ENCODE measurements at regions not wholly inside any gene's neighbourhood (a gene's known extent, or its start where the extent isn't known, plus 50 kb on each side); places are given as distances from the start of the nearest gene placed in this dataset.

DNA sequence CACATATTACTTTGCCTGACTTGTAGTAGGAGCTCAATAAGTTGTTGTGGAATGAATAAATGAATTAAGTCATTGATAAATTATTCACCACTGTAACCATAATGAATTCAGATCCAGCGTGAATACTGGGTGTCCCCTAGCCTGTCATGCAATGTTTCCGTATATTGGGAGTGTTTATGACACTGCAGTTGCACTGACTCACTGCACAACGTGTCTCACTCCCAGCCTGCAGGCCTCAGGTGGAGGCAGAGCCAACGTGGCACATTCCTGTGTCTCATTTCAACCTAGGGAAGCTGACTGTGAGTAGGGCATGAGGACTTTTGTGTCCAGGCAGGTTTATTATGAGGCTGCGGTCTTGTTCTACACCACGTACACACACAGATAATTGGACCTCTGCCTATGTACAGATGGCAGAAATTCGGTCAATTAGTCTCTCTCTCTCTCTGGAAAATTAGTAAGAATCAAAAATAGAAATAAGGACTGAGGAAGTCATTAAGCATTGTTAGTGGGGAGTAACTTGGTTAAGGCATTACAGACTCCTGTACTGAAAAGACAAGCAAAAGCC lies 299.1 kb upstream of the IGFBP3 start:
- peak; percentile 88 for DNase-seq (ENCODE audit: low spot score)
- peak; percentile 84 for FAIRE-seq

DNA sequence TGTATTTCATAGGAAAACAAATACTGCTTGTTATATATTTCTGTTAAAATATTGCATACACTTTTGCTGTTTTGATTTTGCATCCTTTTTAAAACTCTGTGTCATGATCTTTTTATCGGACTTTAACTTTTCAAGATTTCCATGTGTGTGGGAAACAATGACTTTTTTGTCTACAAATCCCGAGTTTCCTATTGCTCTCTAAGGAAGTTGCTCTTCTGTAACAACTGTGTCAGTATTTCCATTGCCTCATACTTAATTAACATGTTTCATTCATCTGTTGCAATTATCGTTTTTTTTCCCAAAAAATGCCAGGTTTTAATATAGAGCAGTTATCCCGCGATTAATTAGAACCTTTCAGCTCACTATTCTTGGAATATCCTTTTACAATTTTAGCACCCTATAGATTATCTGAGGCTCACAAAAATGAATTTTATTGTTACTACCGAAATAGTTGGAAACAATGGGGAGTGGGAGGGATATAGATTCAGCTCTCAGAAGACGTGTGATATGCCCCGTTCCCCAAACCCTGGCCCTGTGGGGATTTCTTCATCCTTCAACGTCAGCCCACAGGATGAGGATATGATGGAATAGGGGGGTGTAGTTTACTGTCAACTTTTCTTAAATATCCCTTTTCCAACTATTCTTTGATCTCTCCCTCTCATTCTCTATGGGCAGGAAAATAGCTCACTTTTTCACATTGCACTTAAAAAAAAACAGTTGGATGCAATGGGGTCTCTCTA lies 297.6 kb upstream of the IGFBP3 start:
- DNase-seq (ENCODE audit: low spot score) (no peak), FAIRE-seq (no peak)

DNA sequence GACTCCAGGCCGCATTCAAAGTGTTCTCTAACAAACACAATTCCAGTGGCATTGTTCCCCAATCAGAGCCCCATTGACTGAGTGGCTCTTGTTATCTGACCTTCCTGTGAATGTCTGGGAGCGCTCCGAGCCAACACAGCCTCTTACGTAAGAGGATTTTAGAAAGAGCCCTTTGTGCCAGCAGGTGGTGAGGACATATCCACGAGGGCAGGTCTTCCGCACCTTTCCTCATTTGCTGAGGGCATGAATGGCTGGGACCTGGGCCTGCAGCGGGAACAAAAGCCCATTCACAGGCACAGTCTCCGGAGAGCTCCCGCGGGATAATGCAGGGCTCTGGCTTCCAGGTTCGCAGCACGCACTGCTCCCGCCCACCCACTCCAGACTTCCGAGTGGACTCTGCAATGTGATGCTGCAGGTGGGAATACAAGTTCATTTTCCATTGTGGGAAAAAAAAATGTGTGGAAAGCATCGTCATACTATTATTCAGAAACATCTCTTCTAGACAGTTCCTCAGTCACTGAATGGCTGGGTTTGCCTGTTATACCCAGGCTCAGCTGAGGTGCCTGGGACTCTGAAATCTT lies 295.0 kb upstream of the IGFBP3 start:
- no peak for FAIRE-seq
- no peak for DNase-seq (ENCODE audit: low spot score)

DNA sequence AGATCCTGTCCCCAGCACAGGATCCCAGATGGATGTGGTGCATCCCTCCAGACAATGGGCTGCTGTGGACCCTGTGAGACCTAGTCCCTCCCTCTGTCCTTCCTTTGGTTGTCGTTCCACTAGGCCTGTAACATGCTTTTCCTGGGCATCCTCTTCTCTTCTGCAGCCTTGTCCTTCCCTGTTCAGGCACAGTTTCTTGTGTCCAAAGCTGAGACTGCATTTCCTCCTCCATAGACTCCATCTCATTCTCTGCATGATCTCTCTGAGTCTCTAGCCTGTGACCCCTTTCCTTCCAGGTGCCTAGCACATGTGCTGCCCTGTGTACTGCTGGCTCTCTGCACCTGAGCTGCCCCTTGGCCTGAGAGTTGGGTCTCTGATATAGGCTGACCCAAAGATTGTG lies 293.5 kb upstream of the IGFBP3 start:
- FAIRE-seq, result no peak

DNA sequence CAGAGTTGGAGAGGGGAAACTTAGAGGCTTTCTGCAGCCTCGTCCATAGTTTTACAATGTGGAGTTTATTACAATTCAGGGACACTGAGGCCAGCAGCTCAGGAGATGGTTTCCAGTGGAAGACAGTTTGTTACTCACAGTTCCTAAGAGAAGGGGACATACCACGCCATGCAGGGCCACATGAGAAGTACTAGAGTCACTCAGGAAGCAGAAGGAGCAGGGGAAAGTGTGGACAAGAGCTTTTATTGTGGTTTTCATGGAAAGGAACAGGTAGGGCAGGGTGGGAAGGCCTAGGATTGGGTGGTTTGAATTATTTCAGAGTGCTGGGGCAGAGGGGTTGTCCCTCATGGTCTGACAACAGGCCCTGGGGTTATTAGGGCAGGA lies 292.1 kb upstream of the IGFBP3 start:
- FAIRE-seq (no peak), DNase-seq (ENCODE audit: low spot score) (no peak)

More for the DNA sequence above, 293.5 kb upstream of the IGFBP3 start:
- DNase-seq (ENCODE audit: low spot score), result no peak

DNA sequence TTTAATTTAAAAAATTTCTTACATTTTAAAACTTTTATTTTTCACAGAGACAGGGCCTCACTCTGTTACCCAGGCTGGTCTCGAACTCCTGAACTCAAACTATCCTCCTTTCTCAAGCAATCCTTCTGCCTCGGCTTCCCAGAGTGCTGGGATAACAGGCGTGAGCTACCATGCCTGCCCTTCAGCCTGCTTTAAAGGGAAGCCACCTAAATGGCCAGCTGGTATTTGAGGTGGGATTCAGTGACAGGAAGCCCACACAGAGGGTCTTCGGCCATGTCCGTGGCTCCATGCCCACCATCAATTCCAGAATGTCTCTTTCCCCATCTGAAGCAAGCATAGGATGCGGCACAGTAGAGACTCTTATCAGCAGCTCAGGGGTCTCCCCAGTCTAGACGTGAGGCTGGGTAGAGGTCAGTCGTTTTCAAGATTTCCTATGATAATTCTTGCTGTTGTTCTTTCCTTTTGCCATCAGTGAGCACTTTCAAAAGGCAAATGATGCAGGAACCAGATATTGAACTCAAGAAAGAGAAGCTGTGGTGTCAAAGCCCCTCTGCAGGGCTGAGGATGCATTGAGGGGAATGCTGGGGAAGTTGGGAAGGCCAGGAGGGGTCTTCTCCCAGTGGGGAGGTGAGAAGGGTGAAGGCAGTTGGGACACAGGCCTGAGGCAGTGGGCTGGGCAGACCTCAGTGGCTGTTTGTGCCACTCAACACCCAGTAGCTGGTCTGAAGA lies 291.5 kb upstream of the IGFBP3 start:
- no peak for FAIRE-seq

DNA sequence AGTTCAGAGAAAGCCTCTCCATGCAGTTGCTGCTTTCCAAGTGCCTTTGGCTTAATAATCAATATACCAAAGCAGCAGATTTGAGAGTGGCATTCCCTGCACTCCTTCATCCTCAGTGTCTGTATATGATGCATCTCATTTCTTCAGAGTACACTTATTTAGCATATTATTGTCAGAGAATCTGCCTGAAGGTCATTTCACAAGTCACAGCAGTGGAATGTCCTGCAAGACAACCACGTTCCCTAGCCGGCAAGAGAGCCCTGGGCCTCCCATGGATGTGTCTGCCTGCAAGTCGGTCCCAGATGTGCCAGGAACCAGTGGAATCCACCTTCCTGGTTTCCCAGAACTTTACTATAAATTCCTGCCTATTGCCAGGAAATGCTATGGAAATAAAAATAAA lies 289.4 kb upstream of the IGFBP3 start:
- FAIRE-seq (no peak), DNase-seq (ENCODE audit: low spot score) (no peak)

More for the DNA sequence above, 291.5 kb upstream of the IGFBP3 start:
- no peak for DNase-seq (ENCODE audit: low spot score)

DNA sequence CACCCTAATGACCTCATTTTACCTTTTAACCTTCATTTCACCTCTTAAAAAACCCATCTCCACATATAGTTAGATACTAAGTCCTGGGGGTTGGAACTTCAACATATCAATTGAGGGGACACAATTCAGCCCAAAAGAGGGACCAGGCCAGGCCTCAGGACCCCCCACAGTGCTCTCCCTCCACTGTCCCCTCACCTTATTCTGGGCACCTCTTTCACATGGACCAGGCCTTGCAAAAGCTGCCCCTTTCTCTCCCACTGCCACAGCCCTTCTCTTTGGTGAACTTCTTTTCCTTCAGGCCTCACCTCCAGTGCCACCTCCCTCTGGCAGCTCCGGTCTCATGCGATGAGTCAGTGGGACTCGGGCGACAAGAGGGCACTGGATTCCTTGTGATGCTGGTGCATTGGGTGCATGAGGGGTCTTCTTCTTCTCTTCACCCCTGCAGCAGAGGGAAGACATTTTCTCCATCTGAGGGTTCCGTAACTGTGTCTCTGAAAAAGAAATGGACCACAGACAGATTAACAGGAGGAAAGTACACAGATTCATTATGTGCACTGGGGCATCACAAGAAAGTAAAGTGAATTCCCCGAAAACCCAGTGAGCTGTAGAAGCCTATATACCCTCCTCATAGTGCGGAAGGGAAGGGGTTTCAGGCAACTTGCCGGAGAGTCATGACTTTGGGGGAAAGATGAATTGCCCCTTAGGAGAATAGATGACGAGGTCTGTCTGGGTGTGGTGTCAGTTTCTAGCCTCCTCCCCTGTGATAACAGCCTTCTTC lies 288.7 kb upstream of the IGFBP3 start:
- FAIRE-seq (no peak), DNase-seq (ENCODE audit: low spot score) (no peak)

DNA sequence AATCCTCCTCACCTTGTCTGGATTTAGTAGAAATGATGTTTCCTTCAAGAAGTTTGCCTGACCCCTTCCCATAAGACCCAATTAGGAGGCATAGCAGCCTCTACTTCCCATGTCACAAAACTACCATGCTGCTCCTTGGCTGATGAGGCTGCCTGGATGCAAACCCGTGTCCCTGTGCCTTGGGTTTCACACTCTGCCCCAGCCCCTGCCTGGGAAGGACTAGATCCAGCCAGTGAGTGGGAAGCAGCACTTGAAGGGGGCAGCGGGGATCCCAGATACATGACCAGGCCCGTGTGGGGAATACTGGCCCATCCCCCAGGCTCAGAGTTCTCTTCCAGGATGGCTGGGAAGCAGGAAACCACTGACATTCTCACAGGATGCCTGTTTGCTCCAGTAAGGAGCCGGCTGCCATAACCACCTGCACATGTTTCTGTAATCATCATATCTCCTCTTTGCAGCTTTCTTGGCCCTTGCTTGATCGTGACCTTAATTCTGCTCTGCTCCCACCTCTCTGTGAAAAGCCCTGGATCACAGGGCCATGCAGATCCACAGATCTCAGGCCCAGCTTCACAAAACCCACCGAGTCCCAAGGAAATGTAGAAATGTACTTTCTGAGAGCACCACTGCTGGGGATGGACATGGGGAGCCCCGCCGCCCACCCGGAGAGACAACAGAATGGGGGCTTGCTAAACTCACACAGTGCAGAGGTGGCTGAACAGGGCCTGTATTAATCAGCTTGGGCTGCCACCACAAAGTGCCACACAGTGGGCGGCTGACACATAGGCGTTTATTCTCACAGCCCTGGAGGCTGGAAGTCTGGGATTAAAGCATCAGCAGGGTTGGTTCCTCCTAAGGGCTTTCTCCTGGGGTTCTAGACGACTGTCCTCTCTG lies 287.8 kb upstream of the IGFBP3 start:
- no peak for FAIRE-seq
- DNase-seq (ENCODE audit: low spot score), result no peak

DNA sequence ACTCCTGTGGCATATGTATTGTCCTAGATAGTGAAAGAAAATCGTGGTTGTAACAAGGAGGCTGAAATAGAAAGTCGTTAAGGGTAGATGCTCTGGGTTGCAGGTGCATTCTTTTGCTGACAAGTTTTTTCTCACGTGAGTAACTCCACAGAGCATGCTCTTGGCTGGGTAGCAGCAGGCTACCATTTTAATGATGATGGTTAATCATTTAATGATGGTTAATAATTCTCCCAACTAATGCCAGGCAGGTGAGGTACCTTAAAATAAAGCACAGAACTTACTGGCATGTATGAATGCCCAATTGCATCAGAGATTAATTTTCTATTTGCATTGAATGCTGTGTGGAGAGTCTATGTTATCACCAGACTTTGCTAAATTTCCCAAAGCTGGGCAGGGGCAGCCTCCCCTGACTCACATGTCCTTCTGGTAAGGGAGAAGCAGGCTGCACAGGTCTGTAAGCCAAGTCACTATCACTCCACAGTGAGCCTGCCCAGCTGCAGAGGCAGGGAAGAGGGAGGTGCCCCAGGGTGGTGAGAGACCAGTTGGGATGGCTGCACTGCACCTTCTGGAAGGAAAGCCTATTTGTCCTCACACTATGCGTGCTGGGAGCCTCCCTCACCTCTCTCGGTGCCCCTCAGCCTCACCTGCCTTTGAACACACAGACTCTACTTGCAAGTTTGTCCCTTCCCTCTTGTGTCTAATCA lies 287.0 kb upstream of the IGFBP3 start:
- FAIRE-seq, result no peak
- DNase-seq (ENCODE audit: low spot score), result no peak

DNA sequence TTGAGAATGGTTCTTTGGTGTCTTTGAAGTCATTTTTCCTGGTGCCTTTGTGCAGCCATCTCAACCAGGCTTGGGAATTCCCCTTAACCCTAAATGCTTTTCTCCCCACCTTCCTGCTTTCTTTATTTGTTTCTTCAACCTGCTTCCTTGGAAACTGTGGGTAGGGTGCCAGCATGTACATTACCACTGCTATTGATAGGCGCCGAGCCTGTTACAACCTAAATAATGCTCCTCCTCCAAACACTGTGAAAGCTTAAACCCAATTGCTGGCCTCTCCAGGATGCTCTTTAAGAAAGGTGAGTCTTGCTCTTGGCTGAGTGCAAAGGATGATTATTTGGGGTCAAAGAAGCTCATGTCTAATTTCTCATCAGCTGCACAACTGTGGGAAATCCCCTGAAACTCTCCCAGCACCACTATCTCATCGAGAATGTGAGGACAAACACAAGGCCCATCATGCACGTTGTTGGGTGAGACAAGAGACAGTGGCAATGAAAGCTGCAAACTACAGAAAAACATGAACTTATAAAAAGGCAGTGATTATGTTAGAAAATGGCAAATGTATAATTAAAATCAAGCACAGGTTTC lies 285.5 kb upstream of the IGFBP3 start:
- no peak for DNase-seq (ENCODE audit: low spot score)
- FAIRE-seq, result no peak

DNA sequence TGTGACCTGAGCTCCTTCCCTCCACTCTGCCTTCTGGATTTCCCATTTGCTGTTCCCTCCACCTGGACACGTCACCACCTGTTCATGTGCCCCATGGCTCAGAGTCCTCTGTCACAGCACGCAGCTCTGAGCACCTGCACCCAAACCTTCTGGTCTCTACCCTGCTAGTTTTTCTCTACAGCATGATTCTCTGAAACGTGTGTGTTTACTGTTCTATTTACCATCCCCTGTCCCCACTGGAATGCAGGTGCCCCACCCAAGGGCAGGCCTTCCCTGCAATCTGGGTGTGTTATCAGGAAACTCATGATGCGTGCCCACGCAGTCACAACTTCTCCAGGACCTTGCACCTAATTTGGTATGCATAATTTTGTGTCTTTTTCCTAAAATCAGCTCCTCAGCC lies 284.4 kb upstream of the IGFBP3 start:
- DNase-seq (ENCODE audit: low spot score), result no peak

DNA sequence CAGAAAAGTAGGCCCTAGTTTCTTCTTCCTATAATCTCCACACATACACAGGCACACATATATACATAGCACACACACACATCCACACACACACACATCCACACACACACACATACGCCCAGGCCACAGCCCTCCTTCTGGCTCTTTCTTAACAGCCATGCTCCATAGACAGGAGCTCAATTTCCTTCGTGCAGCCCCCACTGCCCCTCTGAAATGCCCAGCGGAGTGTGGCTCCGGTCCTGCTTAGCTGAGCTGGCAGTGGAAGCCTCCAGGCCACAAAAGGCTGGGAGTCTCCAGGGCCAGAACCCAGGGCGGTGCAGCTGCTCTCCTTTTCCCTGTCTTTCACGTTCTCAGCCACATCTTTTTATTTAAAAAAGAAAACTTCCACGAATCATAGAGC lies 282.9 kb upstream of the IGFBP3 start:
- FAIRE-seq, result no peak
- DNase-seq (ENCODE audit: low spot score), result no peak

More for the DNA sequence above, 284.4 kb upstream of the IGFBP3 start:
- FAIRE-seq, result no peak

DNA sequence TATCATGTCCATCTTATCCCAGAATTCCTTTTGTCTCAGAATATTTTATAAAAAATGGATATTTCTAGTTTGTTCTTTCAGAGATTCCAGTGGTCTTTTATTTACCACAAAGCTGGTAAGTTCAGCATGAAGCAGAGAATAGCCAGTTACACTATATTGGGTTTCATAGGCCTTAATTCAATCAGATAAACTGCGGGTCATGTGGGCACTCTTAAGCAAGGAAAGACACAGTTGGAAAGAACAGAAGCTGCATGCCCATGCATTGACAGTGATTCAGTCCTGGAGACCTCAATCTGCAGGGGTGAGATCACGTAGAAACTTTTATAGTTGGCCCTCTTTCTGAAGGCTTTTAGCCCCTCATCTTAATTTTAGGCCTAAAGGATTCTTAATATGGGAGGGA lies 281.3 kb upstream of the IGFBP3 start:
- FAIRE-seq (no peak), DNase-seq (ENCODE audit: low spot score) (no peak)

DNA sequence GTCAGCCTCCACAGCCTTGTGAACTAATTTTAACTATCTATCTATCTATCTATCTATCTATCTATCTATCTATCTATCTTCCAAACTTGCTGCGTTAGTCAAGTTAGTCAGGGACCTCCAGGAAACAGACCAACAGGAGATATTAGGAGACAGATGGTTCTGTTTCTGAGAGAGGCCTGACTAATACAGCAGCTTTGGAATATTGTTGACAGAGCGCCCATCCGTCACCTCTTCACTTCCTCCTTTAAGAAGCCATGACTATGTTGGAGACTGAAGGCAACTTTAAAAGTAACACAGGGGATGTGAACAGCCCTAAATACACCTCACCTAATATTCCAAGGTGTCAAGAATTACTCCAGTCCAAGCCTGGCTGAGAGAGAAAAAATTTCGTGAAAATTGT lies 280.9 kb upstream of the IGFBP3 start:
- FAIRE-seq, result no peak
- DNase-seq (ENCODE audit: low spot score), result peak; percentile 48

DNA sequence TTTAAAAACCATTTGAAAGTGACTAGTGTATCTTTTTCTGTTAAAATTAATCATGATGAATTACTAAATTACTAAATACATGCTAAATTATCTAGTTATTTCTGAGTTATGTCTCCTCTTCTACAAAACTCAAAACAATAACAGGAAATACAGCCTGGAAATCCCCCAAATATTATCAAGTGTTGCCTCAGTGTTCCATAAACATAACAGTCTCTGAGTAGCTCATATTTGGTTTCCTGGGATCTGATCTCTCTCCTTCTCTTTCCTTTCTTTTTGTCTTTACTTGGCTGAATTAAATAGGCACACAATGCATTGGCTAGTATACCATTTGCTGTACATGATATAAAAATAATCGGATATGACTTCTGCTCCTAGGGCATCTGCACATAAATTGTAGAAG lies 277.6 kb upstream of the IGFBP3 start:
- no peak for DNase-seq (ENCODE audit: low spot score)

DNA sequence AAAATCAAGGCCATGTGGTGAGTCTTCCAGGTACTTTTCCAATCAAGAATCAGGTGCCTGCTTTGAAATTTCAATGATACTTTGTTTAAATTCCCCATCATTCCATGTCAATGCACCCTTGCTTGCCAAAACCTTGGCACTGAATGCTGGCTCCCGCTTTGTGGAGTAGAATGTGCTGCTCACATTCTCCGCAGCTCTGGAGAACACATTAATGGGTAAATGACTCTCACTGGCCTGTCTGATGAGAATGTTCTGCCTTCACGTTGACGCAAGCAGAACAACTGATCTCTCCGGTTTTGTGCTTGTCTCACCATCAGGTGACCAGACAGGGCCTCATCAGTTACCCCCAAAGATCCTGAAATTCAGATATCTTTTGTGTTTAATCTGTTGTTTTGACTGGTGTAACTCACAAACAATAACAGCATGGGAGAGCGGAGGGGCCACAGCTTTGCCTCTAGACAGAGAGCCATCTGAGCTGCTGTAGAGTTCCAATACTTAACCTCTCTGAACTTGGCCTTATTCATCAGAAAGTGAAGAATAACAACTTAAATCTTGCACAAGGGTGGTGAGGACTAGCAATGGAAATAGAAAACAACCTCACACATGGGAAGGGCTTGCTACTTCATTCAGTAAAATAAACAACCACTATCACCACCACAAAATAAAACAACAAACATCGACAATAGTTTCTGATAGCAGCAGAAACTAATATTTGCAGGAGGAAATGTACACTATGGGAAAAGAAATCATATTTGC lies 276.9 kb upstream of the IGFBP3 start:
- FAIRE-seq (no peak), DNase-seq (ENCODE audit: low spot score) (no peak)

More for the DNA sequence above, 277.6 kb upstream of the IGFBP3 start:
- FAIRE-seq, result no peak

DNA sequence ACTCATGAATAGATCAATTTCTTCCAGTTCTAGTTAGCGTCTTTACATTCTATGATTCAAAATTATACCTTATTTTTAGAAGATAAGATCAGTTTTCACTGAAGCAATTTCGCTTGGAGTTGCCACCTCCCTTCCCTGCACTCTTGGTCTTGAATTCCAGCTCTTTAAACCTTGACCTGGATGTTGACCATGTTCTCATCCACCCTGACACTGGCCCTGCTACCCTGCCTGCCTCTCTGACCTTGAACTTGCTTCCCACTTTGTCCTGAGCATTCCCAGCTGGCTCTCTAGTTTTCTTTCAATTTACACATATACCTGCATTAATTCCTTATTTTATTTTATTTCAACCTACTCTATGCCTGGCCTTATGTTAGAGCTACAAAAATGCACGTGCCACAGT lies 274.9 kb upstream of the IGFBP3 start:
- DNase-seq (ENCODE audit: low spot score) (no peak), FAIRE-seq (no peak)

DNA sequence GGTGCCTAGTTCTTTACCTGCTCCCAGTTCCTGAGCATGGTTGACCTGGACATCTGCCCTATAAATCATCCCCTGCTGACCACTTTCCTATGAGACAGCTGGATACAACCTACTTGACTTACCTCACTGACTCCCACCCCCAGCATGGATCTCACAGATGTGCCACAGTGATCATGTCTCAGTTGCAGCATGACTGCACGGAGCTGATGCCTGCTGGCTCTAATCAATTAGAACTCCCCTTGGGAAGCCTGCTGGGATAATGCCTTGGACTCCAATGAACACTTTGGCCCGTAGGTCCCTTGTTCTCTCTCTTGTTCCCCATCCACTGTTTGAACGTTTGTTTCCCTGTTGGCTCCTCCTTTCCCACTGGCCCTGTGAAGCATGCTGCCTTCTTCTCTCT lies 271.2 kb upstream of the IGFBP3 start:
- DNase-seq (ENCODE audit: low spot score) (no peak), FAIRE-seq (no peak)
